Ishikawa (cell line): ENCODE measurements at regions not wholly inside any gene's neighbourhood (a gene's known extent, or its start where the extent isn't known, plus 50 kb on each side); places are given as distances from the start of the nearest gene placed in this dataset.

Experiments
- CEBPB ChIP-seq: IDR thresholded peaks from 2 replicates; pipeline ENCODE4 v1.6.1; 2012
- CREB1 ChIP-seq: IDR thresholded peaks from 2 replicates; pipeline ENCODE4 v1.6.1; 2012; ENCODE audit warnings: low read depth
- EGR1 ChIP-seq: IDR thresholded peaks from 2 replicates; pipeline ENCODE4 v1.6.1; 2012
- EP300 ChIP-seq: IDR thresholded peaks from 2 replicates; pipeline ENCODE4 v1.6.1; 2012; ENCODE audit warnings: borderline replicate concordance
- FOXM1 ChIP-seq: IDR thresholded peaks from 2 replicates; pipeline ENCODE4 v1.6.1; 2012; ENCODE audit warnings: low read depth, borderline replicate concordance
- MAX ChIP-seq: IDR thresholded peaks from 2 replicates; pipeline ENCODE4 v1.6.1; 2012
- RAD21 ChIP-seq: IDR thresholded peaks from 2 replicates; pipeline ENCODE4 v1.6.1; 2012; ENCODE audit warnings: low read depth
- REST ChIP-seq: IDR thresholded peaks from 2 replicates; pipeline ENCODE4 v1.6.1; 2012; ENCODE audit warnings: low read depth, mild to moderate bottlenecking
- TAF1 ChIP-seq: IDR thresholded peaks from 2 replicates; pipeline ENCODE4 v1.6.1; 2012; ENCODE audit warnings: low read depth, mild to moderate bottlenecking
- TCF12 ChIP-seq: IDR thresholded peaks from 2 replicates; pipeline ENCODE4 v1.6.1; 2012; ENCODE audit warnings: low read depth
- TEAD4 ChIP-seq: IDR thresholded peaks from 2 replicates; pipeline ENCODE4 v1.6.1; 2012
- USF1 ChIP-seq: IDR thresholded peaks from 2 replicates; pipeline ENCODE4 v1.6.1; 2012
- YY1 ChIP-seq: IDR thresholded peaks from 2 replicates; pipeline ENCODE4 v1.6.1; 2012; ENCODE audit warnings: low read depth

GRCh38 chr13:47136504-47136941 is 239.7 kb upstream of the HTR2A start:
- no peak for TF ChIP-seq MAX
- TF ChIP-seq EP300, result no peak
- no peak for TF ChIP-seq REST
- no peak for TF ChIP-seq TAF1
- no peak for TF ChIP-seq TCF12
- no peak for TF ChIP-seq CEBPB
- no peak for TF ChIP-seq RAD21
- TF ChIP-seq FOXM1, result no peak
- TF ChIP-seq EGR1, result no peak
- TF ChIP-seq YY1, result no peak
- no peak for TF ChIP-seq TEAD4
- no peak for TF ChIP-seq USF1
- TF ChIP-seq CREB1, result no peak
